H4 (cell line): ENCODE measurements at regions not wholly inside any gene's neighbourhood (a gene's known extent, or its start where the extent isn't known, plus 50 kb on each side); places are given as distances from the start of the nearest gene placed in this dataset.
A peak's percentile ranks its signal among the peaks of the same experiment; 100 is the strongest.

ENCODE experiments used
- DNase-seq: peaks from one replicate; pipeline ENCODE4 v3.0.0-alpha.2; 2015; ENCODE audit warnings: low spot score

DNA sequence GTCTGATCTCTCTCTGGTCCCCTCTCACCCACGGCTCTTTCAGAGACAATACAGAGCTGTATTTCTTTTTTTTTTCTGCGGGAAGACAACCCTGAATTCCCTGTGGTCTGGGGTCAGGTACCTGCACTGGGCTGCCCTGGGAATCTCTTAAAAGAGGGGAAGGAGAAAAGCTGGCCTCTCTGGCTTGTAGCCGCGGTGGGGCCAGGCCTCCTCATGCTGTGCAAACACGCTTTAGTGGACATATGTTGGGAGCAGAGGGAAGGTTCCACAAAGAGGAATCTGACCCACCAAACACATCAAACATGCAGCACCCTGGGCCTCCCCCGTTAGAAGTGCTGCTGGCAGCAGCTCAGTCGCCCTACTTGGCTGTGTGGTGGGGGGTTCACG lies 143.7 kb upstream of the ZFHX3 start:
- no peak for DNase-seq

DNA sequence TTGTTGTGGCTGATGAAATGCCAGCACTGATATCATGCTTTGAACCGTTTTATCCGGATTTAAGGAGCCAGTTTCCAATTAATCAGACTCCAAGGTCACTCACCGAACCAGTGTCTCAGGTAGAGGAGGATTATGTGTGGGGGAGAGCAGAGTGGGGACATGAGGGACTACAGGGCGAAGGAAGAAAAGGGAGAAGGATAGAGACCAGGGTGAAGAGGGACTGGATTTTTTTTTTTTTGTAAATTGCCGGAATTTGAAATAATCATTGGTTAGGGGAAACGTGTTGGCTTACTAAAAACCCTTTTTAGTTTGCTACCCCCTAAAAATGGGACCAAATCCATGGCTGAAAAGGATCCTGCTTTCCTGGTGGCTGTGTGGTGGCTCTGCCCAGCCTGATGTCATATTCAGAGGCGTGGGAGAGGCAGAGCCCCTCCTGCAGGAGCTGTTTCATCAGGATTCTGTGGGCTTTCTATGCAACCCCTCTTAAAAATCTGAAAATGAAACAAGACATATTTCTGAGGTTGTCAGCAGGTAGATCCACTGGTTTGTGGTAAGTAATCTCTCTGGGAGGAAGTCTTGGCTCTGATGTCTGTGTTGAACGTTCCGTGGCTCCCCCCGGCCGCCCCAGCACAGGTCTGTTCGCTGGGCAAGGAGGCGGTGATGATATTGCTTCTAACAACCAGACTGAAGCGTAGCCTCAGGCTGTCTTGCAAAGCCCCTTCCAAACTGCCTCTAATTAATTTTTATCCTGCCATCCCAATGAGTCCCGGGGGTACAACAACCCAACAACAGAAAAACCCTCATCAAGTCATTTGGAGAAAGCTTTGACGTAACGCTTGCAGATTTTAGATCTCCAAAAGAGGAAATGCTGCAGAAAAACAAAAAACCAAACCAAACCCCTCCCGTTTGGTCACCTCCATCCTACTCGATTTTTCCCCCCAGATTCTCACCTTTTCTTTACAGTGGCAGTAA lies 143.0 kb upstream of the ZFHX3 start:
- no peak for DNase-seq

DNA sequence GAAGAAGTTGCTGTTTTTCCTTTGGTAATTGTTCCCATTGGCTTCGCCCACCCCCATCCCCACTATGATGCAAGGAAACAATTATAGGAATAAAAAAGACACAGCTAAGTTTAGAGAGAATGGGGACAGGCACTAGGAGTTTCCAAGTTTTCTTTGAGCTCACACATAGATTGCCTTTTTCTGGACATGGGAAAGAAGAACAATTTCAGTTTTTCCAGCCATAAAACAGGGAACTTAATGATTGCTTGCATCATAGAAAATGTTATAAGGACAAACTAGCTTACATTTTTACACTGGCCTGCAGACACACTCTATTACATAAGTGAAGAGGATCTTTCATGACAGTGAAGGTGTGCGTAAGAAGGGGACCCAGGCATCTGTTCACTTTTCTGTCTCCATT lies 142.3 kb upstream of the ZFHX3 start:
- no peak for DNase-seq

DNA sequence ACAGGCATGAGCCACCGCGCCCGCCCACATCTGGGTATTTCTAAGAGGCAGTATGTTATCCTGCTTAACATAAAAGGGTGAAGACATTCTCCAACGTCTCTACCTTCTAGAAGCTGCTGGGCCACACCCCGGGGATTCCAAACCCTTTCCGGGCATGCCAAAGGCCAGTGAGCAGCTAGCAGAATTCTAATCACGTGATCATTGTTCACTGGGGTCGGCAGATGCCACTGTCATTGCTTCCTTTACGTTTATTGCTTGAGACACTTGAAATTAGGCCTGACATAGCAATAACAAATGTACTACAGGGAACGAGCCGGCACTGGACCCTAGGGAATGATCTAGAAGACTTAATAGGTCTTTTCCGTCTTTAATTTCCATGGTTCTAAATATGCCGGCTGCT lies 141.2 kb upstream of the ZFHX3 start:
- no peak for DNase-seq

DNA sequence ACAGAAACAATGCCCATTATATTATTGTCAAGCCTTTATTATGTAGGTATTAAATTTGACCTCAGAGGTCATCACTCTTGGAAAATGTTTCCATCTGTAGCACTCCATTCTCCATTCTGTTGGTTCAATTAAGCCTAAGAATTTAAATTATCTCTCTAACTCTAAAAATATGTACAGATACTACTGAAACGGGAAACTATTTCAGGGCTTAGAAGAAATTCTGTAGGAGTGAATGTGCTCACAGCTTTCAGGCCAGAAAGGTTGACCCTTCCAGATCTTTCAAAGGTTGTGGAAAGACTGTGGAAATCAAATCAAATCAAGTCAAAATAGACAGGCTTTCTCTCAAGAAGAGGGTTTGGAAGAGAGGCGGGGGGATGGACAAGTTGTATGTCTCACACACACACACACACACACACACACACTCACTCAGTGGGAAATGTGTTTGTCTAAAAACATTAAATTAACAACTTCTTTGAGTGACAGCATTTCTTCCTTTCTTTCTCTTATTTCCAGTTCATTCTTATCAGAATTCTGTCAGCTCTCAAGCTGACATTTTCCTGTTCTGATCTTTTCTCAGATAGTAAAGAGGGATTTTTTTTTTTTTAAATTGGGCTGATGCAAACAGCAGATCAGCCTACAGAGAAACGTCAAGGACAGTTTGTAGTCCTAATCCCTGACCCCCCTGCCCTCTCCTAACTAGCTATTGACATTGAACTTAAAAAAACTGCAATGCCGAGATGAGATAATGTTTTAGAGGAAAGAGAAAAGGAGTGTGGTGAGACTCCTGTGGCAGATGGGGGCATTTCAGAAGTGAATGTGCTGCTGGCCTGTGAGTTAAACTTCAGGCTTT lies 139.0 kb upstream of the ZFHX3 start:
- no peak for DNase-seq

DNA sequence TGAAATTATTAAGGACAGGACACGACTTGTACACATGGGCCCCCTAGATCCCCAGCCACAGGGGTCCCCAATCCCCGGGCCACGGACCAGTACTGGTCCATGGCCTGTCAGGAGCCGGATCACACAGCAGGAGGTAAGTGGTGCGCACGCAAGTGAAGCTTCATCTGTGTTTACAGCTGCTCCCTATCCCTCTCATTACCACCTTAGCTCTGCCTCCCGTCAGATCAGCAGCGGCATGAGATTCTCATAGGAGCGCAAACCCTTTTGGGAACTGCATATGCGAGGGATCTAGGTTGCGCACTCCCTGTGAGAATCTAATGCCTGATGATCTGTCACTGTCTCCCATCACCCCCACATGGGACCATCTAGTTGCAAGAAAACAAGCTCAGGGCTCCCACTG lies 137.8 kb upstream of the ZFHX3 start:
- DNase-seq: no peak

DNA sequence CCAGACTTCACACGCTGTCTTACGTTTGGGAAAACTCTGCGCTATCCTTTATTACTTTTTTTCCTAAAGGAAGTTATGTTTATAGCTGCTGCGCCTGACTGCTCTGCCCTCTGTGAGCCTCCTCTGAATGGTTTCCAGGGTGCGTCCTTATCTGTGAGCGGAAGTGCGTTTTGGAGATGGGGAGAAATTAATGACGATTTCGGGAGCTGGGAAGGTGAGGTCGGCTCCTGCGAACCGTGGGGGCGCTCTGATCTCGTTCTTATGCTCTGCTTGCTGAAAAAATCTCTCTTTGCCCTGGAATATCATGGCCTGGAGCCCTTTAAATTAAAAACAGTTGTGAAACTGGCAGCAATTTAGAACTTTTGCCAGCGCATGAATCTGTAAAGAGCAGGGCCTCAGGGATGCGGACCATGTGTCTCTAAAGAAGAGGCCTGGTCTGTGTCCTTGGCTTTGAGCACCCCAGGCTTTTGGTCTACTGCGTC lies 135.7 kb upstream of the ZFHX3 start:
- DNase-seq: no peak

DNA sequence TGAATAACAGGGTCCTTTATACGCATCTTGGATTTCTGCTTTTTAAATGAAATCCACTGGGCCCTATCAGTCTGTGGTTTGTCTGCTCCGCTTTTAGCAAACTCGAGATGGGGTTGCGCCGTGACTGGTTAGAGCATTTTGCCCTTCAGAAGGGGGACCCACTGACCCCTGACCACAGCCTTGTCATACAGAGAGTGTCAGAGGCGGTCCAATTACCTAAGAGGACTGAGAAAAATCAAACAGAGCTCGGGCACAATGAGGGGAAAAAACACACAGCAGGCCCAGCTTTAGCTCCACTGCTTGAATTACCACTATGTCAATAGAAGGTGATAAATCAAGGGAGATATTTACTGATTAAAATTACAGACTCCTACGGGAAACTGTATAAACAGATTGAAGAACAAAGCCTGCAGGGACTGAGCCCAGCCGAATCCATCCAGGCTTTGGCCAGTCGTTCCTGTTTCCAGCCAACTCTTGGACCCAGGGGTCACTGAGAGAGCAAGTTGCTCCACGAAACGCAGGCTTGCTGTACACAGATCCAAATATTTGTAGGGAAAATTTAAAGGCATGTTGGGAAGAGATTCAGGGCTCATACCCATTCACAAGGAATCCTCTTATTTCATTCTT lies 131.9 kb upstream of the ZFHX3 start:
- DNase-seq: no peak

DNA sequence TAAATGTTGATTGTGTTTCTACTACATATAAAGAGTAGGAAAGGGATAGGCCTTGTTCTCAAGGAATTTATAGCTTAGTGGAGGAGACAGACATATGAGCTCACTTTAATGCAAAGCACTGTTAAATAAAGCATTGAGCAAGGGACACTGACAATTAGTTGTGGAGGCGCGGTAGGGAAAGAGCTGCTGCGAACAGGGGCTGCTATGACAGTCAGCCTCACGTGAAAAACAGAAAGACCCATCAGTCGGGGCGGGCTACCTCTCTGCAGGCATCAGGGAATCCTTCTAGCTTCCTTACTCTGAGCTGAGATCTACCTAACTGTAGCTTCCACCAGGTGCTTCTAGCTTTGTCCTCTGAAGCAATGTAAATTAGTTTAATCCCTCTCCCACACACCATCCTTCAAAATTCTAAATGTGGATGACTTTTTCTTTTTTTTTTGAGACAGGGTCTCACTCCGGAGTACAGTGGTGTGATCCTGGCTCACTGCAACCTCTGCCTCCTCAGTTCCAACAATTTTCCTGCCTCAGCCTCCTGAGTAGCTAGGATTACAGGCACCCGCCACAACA lies 129.9 kb upstream of the ZFHX3 start:
- no peak for DNase-seq

DNA sequence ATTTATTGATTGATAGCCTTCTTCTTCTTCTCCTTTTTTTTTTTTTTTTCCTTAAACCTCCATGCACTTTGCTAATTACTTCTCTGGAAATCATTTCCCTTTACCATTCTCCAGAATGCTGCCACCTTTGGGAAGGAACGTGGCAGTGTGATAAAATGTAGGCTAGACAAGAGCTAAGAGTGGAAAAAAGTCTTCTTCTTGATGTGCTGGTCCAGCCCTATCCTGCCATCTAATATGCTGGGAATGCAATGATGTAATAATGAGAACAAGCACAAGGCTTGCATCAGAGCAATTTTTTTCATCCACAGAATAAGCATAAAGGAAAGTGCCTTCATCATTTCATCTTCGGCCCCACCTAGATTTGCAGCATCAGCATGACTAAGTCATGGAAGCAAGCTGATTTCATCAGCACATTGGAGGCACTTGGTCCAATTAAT lies 128.7 kb upstream of the ZFHX3 start:
- DNase-seq: peak; percentile 67

DNA sequence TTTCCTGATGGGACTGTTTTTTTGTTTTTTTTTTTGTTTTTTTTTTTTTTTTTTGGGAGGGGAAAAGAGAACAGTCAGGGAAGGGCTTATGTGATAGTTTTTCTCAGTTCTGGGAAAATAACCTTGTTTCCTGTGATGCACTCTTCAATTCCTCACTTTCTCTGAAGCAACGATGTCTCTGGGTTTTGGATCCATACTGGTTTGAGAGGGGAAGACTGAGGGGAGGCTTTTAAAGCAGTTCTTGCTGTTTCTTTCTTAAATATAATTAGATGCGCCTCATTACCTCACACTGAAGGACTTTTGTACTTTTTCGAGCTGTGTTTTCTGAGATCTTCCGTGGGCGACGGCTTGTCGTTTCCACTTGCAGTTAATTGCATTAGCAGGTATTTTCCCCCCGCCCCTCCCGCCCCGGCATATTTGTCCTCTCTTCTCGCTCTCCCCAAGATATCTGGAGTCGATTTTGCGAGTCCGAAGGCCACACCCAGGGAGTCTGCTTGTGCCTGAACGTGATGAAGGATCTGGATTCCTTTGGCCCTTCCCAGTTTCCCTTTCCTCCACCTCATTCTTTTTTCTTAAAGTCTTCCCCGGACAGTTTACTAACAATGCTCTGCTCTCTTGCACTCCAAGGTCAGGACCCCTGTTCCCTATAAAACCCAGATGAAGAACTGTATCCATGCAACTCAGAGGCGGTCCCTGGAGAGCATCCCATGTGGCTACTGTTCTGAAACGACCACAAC lies 125.2 kb upstream of the ZFHX3 start:
- DNase-seq: no peak

DNA sequence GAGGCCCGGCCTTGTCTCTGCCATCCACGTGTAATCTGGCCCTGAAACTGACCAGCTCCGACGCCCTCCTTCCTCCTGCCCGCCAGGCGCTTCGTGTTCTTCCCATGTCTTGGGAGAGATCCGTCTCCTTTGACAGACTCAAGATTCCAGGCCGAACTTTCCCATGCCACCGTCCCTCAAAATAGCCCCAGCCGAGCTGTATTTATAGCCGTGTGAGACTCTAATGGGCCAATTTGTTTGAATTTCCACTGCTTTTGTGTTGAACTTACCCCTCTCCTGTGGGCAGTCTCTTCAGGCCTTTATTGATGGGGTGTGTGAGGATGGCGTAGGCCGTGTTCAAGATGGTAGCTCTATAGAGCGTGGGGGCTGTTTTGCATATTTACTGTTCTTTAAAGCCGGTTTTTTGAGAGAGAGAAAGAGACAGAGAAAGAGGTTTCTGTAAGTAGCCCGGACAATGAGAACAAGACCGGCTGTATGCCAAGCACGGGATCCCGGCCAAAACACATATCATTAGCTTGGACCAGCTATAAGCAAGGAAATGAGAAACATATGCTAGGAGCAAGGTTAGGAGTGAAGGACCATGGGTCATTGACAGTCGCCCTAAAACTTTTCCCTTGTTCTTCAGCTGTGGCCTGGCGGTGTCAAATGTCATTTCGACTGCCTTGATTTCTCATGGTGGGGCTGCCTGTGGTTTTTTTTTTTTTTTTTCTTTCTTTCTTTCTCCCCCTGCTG lies 124.5 kb upstream of the ZFHX3 start:
- DNase-seq: peak; percentile 91

DNA sequence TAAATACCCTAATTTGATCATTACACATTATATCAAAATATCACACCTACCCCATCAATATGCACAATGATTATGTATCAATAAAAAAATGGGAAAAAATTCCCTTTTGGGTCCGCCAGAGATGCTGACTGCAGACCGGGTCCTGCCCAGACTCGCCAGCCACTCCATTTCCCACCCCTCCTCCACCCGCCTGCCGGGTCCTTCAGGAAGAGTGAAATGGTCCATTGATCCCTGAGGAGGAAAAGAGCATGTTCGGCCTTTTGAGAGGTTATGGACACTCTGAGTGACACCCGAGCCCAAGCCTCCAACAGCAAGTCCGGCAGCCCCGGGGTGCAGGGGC lies 123.9 kb upstream of the ZFHX3 start:
- DNase-seq: no peak

DNA sequence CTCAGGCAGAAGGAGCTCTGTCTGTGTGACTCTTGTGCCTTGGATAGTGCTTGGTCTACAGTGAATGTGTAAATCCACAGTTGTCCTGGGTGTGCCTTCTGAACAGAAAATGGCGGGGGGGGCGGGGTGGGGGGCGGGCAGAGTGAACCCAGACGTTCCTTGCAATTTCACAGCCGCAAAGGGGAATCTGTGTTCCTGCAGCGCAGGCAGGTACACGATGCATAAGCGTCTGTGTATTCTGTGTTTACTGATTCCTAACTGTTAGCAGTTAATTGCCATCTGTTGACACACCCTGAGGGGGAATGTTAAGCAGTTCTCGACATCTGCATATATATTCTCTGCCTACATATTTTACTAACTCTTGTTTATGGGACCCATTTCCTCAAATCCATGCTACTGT lies 123.5 kb upstream of the ZFHX3 start:
- no peak for DNase-seq

DNA sequence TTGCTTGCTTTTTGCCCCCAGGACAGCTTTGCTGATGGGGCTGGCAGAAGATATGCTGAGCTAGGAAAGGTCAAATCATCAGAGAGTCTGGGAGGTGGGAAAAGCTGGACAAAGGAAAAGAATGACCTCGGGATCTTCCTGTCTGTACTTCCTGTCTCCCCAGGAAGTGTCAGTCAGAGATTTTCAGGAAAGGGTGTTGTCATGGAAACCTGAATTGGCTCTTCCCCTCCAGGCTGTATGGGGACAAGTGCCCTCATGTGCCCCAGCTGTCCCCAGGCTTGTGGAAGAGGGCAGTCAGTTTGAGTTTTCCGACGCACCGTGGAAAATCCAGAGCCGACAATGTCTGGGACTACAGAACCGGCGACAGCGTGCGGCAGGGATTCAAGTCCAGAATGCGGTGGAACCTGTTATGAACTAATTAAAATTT lies 122.7 kb upstream of the ZFHX3 start:
- no peak for DNase-seq

DNA sequence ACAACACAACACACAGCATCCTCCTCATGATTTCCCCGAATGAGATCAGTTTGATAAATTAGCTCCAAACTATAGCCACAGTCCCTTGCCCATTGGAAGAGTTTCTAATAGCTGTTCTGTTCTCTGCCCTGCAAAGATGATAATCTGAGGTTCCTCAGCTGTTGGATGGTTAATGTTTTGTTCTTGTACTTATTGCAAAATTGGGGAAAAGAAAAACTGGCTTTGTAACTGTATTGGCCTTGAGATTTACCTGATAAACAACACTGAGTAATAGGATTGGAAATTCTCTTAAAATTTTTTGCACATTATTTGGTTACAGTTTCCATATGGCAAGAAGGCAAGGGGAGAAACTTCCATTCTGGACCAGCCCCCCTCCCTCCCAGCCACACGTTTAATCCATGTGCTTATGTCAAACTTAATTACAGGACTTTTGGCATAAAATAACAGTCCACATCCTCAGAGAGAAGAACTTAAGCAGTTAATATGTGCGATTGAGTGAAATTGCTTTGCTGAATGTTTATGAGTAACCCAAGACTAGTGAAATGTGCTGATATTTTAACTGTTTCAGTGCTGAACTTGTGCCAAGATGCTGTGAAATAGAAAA lies 119.1 kb upstream of the ZFHX3 start:
- DNase-seq: no peak

DNA sequence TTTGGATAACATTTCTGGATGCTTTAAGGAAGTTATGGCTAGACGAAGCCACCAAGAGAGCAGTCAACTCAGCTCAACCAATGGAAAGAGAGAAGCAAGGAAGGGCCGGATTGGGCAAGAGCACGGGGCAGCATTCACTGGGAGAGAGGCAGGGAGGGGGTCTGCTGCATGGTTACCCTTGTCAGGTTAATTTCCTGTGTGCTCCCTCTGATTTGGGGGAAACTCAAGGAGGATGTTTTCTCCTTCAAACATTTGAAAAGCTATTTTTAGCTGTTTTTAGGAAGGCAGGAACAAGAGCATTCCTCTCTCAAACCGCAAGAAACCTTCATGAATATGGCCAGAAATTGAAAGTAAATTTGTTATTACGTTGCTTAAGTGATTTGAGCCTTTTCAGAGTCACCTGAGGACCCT lies 118.5 kb upstream of the ZFHX3 start:
- DNase-seq: no peak

DNA sequence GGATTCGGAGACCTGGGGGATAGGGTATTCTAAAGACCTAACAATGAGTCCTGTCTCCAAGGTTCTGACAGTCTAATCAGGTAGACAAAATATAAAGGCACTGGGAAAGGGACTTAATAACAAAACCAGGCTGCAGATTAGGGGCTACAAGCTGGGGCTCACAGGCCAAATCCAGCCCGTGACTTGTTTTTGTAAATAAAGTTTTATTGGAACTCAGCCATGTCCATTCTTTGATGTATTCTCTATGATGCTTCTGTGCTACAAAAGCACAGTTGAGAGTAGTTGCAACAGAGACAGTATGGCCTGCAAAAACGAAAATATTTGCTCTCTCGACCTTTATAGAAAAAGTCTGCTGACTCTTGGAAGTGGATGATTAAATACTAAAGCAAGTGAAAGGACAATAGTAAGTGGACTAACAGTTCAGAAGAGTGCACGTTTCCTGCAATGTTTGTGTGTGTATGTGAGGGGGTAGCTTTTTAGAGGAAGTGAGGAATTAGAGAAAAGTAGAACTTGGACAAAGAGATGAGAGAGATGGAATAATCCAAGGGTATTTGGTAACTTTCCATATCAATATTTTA lies 115.4 kb upstream of the ZFHX3 start:
- DNase-seq: no peak

DNA sequence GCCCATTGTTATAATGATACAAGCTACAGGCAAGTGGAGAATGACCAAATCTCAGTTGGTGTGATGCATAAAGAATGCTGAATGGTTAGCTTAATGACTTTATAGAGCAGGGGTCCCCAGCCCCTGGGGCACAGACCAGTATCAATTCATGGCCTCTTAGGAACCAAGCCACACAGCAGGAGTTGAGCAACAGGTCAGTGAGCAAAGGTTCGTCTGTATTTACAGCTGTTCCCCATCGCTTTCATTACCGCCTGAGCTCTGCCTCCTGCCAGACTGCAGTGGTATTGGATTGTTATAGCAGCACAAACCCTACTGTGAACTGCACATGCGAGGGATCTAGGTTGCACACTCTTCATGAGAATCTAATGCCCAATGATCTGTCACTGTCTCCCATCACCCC lies 114.0 kb upstream of the ZFHX3 start:
- DNase-seq: no peak

DNA sequence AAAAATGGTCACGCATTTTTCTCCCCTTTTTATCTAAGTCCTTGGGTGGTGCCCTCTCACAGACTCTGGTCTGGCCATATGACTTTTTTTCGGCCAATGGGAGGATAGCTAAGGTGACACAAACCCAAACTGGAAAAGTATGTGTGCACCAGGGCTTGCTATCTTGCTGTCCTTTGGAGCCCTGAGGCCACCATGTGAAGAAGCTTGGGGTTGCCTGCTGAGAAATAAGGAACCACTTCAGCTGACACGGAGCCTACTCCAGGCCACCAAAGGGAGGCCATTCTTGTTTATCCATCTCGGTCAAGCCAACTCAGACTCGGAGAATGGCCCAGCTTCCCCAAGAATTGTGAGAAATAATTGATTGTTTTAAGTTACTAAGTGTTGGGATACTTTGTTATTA lies 111.4 kb upstream of the ZFHX3 start:
- no peak for DNase-seq
